ENCODE measurements at regions not wholly inside any gene's neighbourhood (a gene's known extent, or its start where the extent isn't known, plus 50 kb on each side); places are given as distances from the start of the nearest gene placed in this dataset.

- no peak overlapping the region for H3K27ac Mint-ChIP-seq
Observed at GRCh38 chr4:35247047-35247446, 997.3 kb downstream of the ARAP2 start.

GRCh38 chr4:35250331-35250730 is 994.0 kb downstream of the ARAP2 start:
- Mint-ChIP-seq H3K27ac (no peak overlapping the region), H3K9me3 (peaks cover 0 to 7% of the 10 kb centered on the region in 2 donors), H3K36me3 (no peaks in the 10 kb centered on the region)
- no peak for ATAC-seq
- DNase-seq (ENCODE audit: low spot score in 2 of 2): no peak

More at GRCh38 chr4:35247047-35247446, 997.3 kb downstream of the ARAP2 start:
- Mint-ChIP-seq H3K9me3 (peaks cover 5 to 14% of the 10 kb centered on the region in 2 donors), H3K36me3 (no peaks in the 10 kb centered on the region)
- ATAC-seq: no peak
- DNase-seq (ENCODE audit: low spot score in 2 of 2): no peak

GRCh38 chr4:35250761-35251160 is 993.6 kb downstream of the ARAP2 start:
- Mint-ChIP-seq H3K9me3 (peaks cover 0 to 7% of the 10 kb centered on the region in 2 donors), H3K27ac (no peak overlapping the region), H3K36me3 (no peaks in the 10 kb centered on the region)
- ATAC-seq (no peak), DNase-seq (ENCODE audit: low spot score in 2 of 2) (no peak)

GRCh38 chr4:35252071-35252470 is 992.2 kb downstream of the ARAP2 start:
- DNase-seq (ENCODE audit: low spot score in 2 of 2) (no peak), ATAC-seq (no peak)

GRCh38 chr4:35252866-35253265 is 991.4 kb downstream of the ARAP2 start:
- Mint-ChIP-seq H3K9me3 (peaks cover 7% of the 10 kb centered on the region in 2 donors), H3K27ac (no peak overlapping the region), H3K36me3 (no peaks in the 10 kb centered on the region)
- DNase-seq (ENCODE audit: low spot score in 2 of 2) (no peak), ATAC-seq (no peak)

More at GRCh38 chr4:35252071-35252470, 992.2 kb downstream of the ARAP2 start:
- Mint-ChIP-seq H3K9me3 (peaks cover 0 to 7% of the 10 kb centered on the region in 2 donors), H3K27ac (no peak overlapping the region), H3K36me3 (no peaks in the 10 kb centered on the region)

- peaks cover 7% of the 10 kb centered on the region in 2 donors for H3K9me3 Mint-ChIP-seq
- no peak for DNase-seq (ENCODE audit: low spot score in 2 of 2)
- no peak for ATAC-seq
- H3K27ac Mint-ChIP-seq: no peak overlapping the region
- H3K36me3 Mint-ChIP-seq: no peaks in the 10 kb centered on the region
Observed at GRCh38 chr4:35253331-35253730, 991.0 kb downstream of the ARAP2 start.

GRCh38 chr4:35286434-35286833 is 957.9 kb downstream of the ARAP2 start:
- H3K9me3 Mint-ChIP-seq: peaks cover 0 to 8% of the 10 kb centered on the region in 2 donors
- ATAC-seq: no peak
- no peak overlapping the region for H3K27ac Mint-ChIP-seq
- no peaks in the 10 kb centered on the region for H3K36me3 Mint-ChIP-seq
- no peak for DNase-seq (ENCODE audit: low spot score in 2 of 2)

GRCh38 chr4:35300996-35301774 is 943.1 kb downstream of the ARAP2 start:
- Mint-ChIP-seq H3K36me3 (no peaks in the 10 kb centered on the region), H3K27ac (no peak overlapping the region), H3K9me3 (no peaks in the 10 kb centered on the region)
- DNase-seq (ENCODE audit: low spot score in 2 of 2) (no peak), ATAC-seq (no peak)

GRCh38 chr4:35315419-35315818 is 928.9 kb downstream of the ARAP2 start:
- ATAC-seq: no peak
- H3K27ac Mint-ChIP-seq: no peak overlapping the region
- no peak for DNase-seq (ENCODE audit: low spot score in 2 of 2)
- no peaks in the 10 kb centered on the region for H3K36me3 Mint-ChIP-seq
- peaks cover 9 to 12% of the 10 kb centered on the region in 2 donors for H3K9me3 Mint-ChIP-seq

GRCh38 chr4:35325908-35326453 is 918.3 kb downstream of the ARAP2 start:
- no peak for DNase-seq (ENCODE audit: low spot score in 2 of 2)
- Mint-ChIP-seq H3K9me3 (peaks cover 4 to 5% of the 10 kb centered on the region in 2 donors), H3K27ac (no peak overlapping the region), H3K36me3 (no peaks in the 10 kb centered on the region)
- ATAC-seq: no peak

GRCh38 chr4:35342833-35343232 is 901.5 kb downstream of the ARAP2 start:
- H3K36me3 Mint-ChIP-seq: no peaks in the 10 kb centered on the region
- ATAC-seq (no peak), DNase-seq (ENCODE audit: low spot score in 2 of 2) (no peak)
- H3K9me3 Mint-ChIP-seq: peaks cover 9 to 19% of the 10 kb centered on the region in 2 donors
- H3K27ac Mint-ChIP-seq: no peak overlapping the region

- DNase-seq (ENCODE audit: low spot score in 2 of 2) (no peak), ATAC-seq (no peak)
- Mint-ChIP-seq H3K9me3 (peaks cover 20 to 29% of the 10 kb centered on the region in 2 donors), H3K27ac (no peak overlapping the region), H3K36me3 (peaks cover 0 to 6% of the 10 kb centered on the region in 2 donors)
Observed at GRCh38 chr4:35347276-35347675, 897.0 kb downstream of the ARAP2 start.

- no peaks in the 10 kb centered on the region for H3K36me3 Mint-ChIP-seq
- DNase-seq (ENCODE audit: low spot score in 2 of 2) (no peak), ATAC-seq (no peak)
- no peak overlapping the region for H3K27ac Mint-ChIP-seq
- peaks cover 5 to 20% of the 10 kb centered on the region in 2 donors for H3K9me3 Mint-ChIP-seq
Observed at GRCh38 chr4:35358001-35358584, 886.2 kb downstream of the ARAP2 start.

- no peaks in the 10 kb centered on the region for H3K36me3 Mint-ChIP-seq
Observed at GRCh38 chr4:35364321-35364870, 879.9 kb downstream of the ARAP2 start.

GRCh38 chr4:35365186-35365585 is 879.1 kb downstream of the ARAP2 start:
- Mint-ChIP-seq H3K9me3 (peaks cover 16 to 21% of the 10 kb centered on the region in 2 donors), H3K27ac (no peak overlapping the region), H3K36me3 (no peaks in the 10 kb centered on the region)
- no peak for DNase-seq (ENCODE audit: low spot score in 2 of 2)
- no peak for ATAC-seq

More at GRCh38 chr4:35364321-35364870, 879.9 kb downstream of the ARAP2 start:
- ATAC-seq (no peak), DNase-seq (ENCODE audit: low spot score in 2 of 2) (no peak)
- Mint-ChIP-seq H3K27ac (no peak overlapping the region), H3K9me3 (peaks cover 21 to 24% of the 10 kb centered on the region in 2 donors)

- peaks cover 0 to 2% of the 10 kb centered on the region in 2 donors for H3K9me3 Mint-ChIP-seq
- ATAC-seq: no peak
- no peak for DNase-seq (ENCODE audit: low spot score in 2 of 2)
- H3K27ac Mint-ChIP-seq: no peak overlapping the region
- no peaks in the 10 kb centered on the region for H3K36me3 Mint-ChIP-seq
Observed at GRCh38 chr4:35399912-35400311, 844.4 kb downstream of the ARAP2 start.

GRCh38 chr4:35423104-35423503 is 821.2 kb downstream of the ARAP2 start:
- H3K9me3 Mint-ChIP-seq: peaks cover 6 to 12% of the 10 kb centered on the region in 2 donors
- H3K36me3 Mint-ChIP-seq: no peaks in the 10 kb centered on the region
- ATAC-seq (no peak), DNase-seq (ENCODE audit: low spot score in 2 of 2) (no peak)
- H3K27ac Mint-ChIP-seq: no peak overlapping the region

All from activated naive CD4-positive, alpha-beta T cell treated with anti-CD3 and anti-CD28 coated beads, Interleukin-2, amount 50 U/mL, for 72 hours (primary cell).